Non-pigmented ciliary epithelial cell (primary cell): ENCODE measurements at regions not wholly inside any gene's neighbourhood (a gene's known extent, or its start where the extent isn't known, plus 50 kb on each side); places are given as distances from the start of the nearest gene placed in this dataset.
A peak's percentile ranks its signal among the peaks of the same experiment; 100 is the strongest.
"Not testable (repeated sequence)": the region's sequence is repeated elsewhere in the genome, so short reads cannot be mapped to it uniquely, and the experiment has no call there.

ENCODE experiments used
- DNase-seq: peaks from one replicate; pipeline ENCODE4 v3.0.0-alpha.2; 2010; ENCODE audit warnings: low read depth

GRCh38 chr4:160352637-160353036 is 1249.8 kb downstream of the RAPGEF2 start:
- DNase-seq: no peak

DNA sequence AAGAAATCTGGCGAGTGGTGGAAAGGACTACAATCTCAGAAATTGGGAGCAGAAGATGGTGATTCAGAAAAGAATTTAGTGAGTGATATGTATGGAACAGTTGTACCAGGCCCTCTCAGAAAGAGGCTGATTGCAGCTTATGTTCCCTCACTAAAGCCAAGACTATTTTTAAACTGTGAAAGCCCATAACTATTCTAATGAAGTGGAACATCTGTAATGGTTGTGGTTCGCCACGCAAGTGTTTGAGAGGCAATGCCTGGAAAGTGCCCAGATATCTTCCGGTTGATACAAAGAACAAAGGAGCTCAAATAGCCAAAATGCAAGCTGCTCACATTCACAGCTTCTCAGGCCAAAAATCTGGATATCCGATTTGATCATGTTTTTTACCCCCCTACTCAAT is 1250.7 kb downstream of the RAPGEF2 start:
- DNase-seq: no peak

- no peak for DNase-seq
Observed at GRCh38 chr4:160362478-160362877, 1259.6 kb downstream of the RAPGEF2 start.

- no peak for DNase-seq
Observed at GRCh38 chr4:160364217-160364616, 1261.3 kb downstream of the RAPGEF2 start.

- DNase-seq: not testable (repeated sequence)
Observed at GRCh38 chr4:160364665-160365064, 1261.8 kb downstream of the RAPGEF2 start.

DNA sequence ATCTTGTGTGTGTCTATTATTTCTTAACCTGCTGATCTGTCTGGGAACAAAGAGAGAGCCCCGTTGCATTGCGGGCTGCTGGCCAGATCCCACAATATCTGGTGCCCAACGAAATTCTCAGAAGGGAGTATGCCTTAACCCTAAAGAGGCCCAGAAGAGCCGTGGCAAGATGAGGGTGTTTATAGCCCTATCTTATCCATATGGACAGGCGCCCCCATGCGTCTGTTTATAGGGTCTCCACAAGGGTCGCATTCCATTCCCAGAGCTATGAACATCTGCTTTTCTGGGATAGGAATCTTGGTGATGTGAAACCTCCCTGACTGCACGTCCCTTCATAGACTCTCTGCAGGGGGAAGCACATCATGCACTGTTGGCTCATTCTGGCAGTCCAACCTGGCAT is 1262.5 kb downstream of the RAPGEF2 start:
- not testable (repeated sequence) for DNase-seq

DNA sequence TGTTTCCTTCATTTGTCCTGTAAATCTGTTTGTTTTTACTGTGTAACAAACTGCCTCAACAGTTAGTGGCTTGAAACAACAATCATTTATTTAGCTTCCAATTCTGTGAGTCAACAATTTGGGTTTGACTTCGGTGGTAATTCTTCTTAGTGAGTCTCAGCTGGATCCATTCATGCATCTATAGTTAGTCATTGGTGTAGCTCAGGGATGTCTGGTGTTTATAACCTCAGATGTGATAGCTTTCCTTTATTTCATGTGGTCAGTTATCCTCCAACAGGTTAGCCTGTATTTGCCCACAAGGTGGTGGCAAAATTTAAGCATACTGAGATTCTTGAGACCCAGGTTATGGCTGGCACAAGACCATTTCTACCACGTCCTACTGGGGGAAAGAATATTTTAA is 1267.2 kb downstream of the RAPGEF2 start:
- peak; percentile 20 for DNase-seq

GRCh38 chr4:160371446-160371845 is 1268.6 kb downstream of the RAPGEF2 start:
- DNase-seq: no peak

- no peak for DNase-seq
Observed at GRCh38 chr4:160372390-160372789, 1269.5 kb downstream of the RAPGEF2 start.

DNA sequence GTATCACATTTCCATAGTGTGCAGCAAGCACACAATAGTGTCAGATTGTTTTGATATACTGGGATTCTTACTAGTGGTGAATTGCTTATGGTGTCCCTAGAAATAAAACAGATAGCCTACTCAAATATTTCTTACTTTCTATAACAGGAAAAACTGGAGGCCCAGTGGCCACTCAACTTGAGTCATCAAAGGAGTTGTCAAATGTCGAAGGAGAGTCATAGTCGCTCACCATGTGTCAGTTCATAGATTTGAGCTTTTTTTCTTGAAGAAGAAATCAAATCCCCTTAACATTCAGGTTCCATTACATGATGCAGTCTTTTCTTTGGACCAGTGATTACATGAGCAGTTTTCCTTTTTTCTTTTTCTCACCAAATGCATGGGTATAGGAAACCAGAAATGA is 1271.0 kb downstream of the RAPGEF2 start:
- DNase-seq: no peak

DNA sequence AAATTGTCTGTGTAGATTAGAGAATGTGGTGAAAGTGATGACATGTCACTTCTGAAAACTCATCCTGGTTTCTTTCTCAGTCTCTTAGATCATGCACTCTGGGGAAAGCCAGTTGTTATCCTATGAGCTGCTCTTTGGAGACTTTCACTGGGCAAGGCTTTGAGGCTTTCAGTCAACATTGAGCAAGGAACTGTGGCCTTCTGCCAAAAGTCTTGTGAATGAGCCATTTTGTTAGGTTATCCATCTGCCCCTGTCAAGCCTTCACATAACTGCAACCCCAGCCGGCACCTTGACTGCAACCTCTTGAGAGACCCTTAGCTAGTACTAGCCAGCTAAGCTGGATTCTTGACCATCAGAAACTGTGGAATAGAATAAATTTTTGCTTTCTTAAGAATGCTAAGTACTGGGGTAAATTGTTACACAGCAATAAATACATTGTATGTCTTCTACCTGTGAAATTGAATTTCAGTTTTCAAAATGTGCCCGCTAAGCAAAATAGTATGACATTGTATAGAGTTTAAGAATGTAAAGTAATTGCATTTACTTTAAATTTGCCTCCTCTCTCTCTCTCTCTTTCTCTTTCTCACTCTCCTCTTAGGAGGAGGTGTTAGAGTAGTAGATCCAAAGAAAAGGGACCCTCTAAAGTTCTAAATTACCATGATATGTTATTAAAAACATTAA is 1273.0 kb downstream of the RAPGEF2 start:
- no peak for DNase-seq

DNA sequence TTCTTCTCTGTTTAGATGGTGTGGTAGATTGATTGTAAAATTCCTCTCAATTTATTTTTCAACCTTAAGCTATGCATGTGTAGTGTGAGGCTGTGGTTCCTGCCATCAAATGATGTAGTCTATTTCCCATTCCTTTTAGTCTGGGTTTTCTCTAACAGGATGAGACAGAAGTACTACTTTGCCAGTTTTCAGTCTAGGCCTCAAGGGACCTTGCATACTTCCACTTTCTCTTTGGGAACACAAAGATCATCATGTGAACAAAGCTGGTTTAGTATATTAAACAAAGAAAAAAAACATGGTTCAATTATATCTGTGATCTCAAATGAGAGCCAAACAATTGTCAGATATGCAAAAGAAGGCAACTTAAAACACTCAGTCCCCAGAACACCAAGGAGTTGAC is 1284.0 kb downstream of the RAPGEF2 start:
- DNase-seq: no peak

- DNase-seq: no peak
Observed at GRCh38 chr4:160399826-160400225, 1296.9 kb downstream of the RAPGEF2 start.

DNA sequence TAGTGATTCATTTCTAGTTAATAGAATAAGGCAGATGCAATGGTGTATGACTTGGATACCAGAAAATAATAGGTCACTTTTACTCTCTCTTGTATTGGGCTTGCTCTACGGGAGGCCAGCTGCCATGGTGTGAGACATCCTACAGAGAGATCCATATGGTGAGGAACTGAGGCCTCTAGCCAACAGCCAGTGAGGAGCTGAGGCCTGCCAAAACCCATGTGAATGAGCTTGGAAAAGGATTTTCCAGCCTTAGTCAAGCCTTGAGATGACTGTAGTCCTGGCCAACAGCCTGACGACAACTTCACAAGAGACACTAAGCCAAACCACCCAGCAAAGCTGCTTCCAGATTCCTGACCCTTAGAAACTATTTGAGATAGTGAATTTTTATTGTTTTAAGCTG is 1300.2 kb downstream of the RAPGEF2 start:
- DNase-seq: no peak

GRCh38 chr4:160406263-160406825 is 1303.5 kb downstream of the RAPGEF2 start:
- DNase-seq: no peak

DNA sequence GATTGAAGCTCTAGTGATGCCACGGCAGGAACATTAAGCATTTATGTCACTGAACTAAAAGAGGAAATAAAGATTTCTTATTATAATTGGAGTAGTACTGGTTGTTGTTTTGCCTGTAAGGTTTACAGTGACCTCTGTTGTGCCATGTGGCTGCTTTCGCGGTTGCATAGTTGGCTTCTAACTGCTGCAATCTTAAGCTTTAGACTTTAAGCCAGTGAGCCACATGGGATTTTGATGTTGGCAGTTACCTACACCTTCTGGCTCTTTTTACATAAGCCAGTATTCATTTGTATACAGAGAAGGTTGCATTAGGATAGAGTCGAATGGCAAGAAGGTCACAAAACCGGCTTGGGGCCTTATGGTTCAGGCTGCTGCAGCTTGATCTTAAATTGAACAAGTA is 1311.6 kb downstream of the RAPGEF2 start:
- no peak for DNase-seq

- peak; percentile 3 for DNase-seq
Observed at GRCh38 chr4:160423879-160424451, 1321.1 kb downstream of the RAPGEF2 start.

DNA sequence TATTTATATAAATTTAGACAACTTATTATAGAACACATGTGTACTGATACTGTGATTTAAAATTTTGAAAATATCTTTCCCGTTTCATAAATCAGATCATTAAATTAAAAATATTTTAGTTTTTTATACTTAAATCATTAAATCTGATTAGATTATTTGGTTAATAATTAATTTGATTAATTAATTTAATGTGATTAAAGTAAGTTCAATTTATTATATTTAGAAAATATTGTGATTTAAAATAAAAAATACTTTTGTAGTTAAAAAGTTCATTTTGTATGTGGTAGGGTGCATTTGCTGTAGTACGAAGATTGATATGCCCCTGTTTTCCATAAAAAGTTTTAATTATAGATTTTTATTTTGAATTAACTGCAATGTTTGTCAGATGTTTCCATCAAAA is 1323.4 kb downstream of the RAPGEF2 start:
- DNase-seq: no peak

DNA sequence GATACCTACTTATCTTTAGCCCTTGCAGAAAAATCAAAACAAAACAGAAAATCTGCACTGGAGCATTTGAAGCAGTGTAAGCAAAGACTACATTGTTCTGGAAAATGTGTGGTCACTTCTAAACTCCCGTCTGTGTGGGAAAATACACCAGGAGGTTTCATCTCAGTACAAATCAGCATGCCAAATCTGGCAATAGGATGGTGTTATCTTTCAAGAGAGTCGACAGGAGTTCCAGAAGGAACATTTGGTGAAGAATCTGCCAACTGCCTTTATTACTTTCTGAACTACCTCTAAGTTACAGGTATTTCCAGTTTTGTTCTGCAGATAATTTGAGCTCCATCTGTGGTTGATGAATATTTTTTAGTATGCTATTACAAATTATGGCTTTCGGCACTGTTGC is 1348.0 kb downstream of the RAPGEF2 start:
- DNase-seq: no peak

GRCh38 chr4:160481696-160482690 is 1379.1 kb downstream of the RAPGEF2 start:
- not testable (repeated sequence) for DNase-seq

DNA sequence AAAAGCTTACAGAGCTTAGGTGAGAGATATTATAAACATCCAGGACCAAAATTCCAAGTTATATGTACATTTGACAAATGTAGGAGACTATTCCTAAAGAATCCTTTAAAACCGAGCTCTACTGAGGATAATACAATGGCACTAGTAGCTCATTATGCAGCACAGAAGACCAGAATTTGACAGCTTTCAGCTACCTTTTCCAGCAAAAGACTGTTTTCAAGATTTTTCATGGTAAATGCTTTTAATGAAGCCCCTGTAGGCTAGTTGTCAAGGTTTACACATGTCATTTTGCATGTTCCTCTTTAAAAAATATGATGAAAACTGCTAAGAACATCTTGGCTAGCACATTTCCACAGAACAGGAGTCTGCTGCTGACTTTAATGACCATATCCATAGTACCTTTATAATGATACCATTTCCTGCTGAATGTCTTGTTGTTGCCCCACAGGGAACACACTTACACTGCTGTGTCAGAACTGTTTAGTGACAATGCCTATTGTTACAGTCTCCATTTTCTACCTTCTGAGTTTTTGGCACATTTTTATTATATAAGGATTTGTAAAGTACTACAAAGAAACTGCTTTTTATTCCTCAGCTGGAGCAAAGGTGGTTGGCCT is 1382.3 kb downstream of the RAPGEF2 start:
- DNase-seq: no peak

- DNase-seq: no peak
Observed at GRCh38 chr4:160492181-160492580, 1389.3 kb downstream of the RAPGEF2 start.
